ENCODE measurements at regions not wholly inside any gene's neighbourhood (a gene's known extent, or its start where the extent isn't known, plus 50 kb on each side); places are given as distances from the start of the nearest gene placed in this dataset.

DNA sequence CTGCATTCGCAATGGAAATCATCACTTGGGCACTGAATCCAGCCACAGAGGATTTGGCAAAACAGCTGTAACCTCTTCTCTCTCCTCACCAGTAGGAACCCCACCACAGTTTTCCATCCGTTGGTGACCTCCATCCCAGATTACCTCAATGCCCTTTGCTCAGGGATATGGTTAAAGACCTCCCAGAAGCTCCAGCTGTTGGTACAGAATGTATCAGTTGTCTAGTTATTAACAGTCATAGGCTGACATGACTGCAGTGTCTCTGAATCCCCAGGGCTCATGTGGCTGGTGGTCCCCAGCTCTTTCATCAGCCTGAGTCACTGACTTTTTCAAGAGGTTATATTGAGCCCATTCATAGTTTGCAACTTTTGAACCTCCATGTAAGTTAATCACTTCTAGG lies 189.8 kb upstream of the HHIP start:
- Histone ChIP-seq H3K4me2 (ENCODE audit: insufficient read depth, insufficient read length, low read length) (no peak overlapping the region), H4K8ac (replicated peaks; ENCODE audit: insufficient read length, low read depth, low read length) (no peak overlapping the region)
- WGBS (ENCODE audit: extremely low coverage, insufficient read length, low lambda C conversion rate): no CpG with 5 or more reads among the region's 2 CpGs

More for the DNA sequence above, 189.8 kb upstream of the HHIP start:
- Histone ChIP-seq H2AFZ (ENCODE audit: low read length) (no peak overlapping the region), H3K79me2 (ENCODE audit: insufficient read depth, low read length) (no peaks in the 10 kb centered on the region), H2BK20ac (ENCODE audit: low read depth, low read length, poor library complexity, severe bottlenecking) (no peak overlapping the region), H3K9me3 (ENCODE audit: control insufficient read depth, low read depth, low read length) (no peaks in the 10 kb centered on the region), H2AK5ac (ENCODE audit: insufficient read length, low read length) (no peak overlapping the region), H3K18ac (ENCODE audit: insufficient read length, low read depth, low read length) (no peak overlapping the region), H4K20me1 (ENCODE audit: control insufficient read depth, insufficient read depth, insufficient read length) (no peaks in the 10 kb centered on the region), H4K5ac (ENCODE audit: insufficient read length, low read depth, low read length) (no peak overlapping the region), H3K27ac (ENCODE audit: insufficient read length, low read depth, low read length) (no peak overlapping the region), H2BK120ac (ENCODE audit: low read depth, low read length, poor library complexity, severe bottlenecking) (no peak overlapping the region), H3K4me1 (ENCODE audit: insufficient read depth, low read length) (no peaks in the 10 kb centered on the region), H3K27me3 (ENCODE audit: insufficient read depth, low read length) (no peaks in the 10 kb centered on the region), H3K79me1 (ENCODE audit: insufficient read depth, low read depth, low read length, poor library complexity, severe bottlenecking) (no peaks in the 10 kb centered on the region), H3K9ac (ENCODE audit: extremely low read depth, insufficient read length, low read length) (no peak overlapping the region), H3T11ph (ENCODE audit: low read length) (no peak overlapping the region), H2BK15ac (ENCODE audit: low read depth, low read length) (no peak overlapping the region), H3K23me2 (ENCODE audit: insufficient read length, low read depth, low read length, poor library complexity, severe bottlenecking) (no peaks in the 10 kb centered on the region), H3K23ac (ENCODE audit: insufficient read length, low read depth, low read length) (no peak overlapping the region), H3K4ac (ENCODE audit: low read depth, low read length) (no peak overlapping the region), H3K56ac (ENCODE audit: insufficient read length, low read depth, low read length) (no peak overlapping the region), H3K14ac (ENCODE audit: insufficient read depth, low read length) (no peak overlapping the region), H2BK5ac (ENCODE audit: insufficient read length, low read length) (no peak overlapping the region), H2BK12ac (ENCODE audit: insufficient read length, low read depth, low read length) (no peak overlapping the region), H4K91ac (ENCODE audit: insufficient read length, low read depth, low read length) (no peak overlapping the region)
- TF ChIP-seq, protein P1, sequence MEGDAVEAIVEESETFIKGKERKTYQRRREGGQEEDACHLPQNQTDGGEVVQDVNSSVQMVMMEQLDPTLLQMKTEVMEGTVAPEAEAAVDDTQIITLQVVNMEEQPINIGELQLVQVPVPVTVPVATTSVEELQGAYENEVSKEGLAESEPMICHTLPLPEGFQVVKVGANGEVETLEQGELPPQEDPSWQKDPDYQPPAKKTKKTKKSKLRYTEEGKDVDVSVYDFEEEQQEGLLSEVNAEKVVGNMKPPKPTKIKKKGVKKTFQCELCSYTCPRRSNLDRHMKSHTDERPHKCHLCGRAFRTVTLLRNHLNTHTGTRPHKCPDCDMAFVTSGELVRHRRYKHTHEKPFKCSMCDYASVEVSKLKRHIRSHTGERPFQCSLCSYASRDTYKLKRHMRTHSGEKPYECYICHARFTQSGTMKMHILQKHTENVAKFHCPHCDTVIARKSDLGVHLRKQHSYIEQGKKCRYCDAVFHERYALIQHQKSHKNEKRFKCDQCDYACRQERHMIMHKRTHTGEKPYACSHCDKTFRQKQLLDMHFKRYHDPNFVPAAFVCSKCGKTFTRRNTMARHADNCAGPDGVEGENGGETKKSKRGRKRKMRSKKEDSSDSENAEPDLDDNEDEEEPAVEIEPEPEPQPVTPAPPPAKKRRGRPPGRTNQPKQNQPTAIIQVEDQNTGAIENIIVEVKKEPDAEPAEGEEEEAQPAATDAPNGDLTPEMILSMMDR (conservative IDR thresholded peaks at IDR 0.05): no peak
- Mint-ChIP-seq H3K27ac (no peak overlapping the region), H3K4me3 (no peak overlapping the region), H3K27me3 (ENCODE audit: low read depth) (peaks cover 11% of the 10 kb centered on the region), H3K36me3 (ENCODE audit: insufficient read depth in 1 of 3, low read depth in 3 of 3) (no peaks in the 10 kb centered on the region), H3K4me1 (no peaks in the 10 kb centered on the region), H3K9me3 (no peaks in the 10 kb centered on the region)
- DNase-seq: no peak
